T-helper 2 cell (primary cell): ENCODE measurements at regions not wholly inside any gene's neighbourhood (a gene's known extent, or its start where the extent isn't known, plus 50 kb on each side); places are given as distances from the start of the nearest gene placed in this dataset.

Source experiments
- DNase-seq, 5 experiments: peaks; one replicate each; pipeline versions ENCODE4 v3.0.0 to v3.0.0-alpha.2; 2012 to 2022

GRCh38 chr2:238963161-238963970, 115.5 kb downstream of the TWIST2 start:
- no peak for DNase-seq

GRCh38 chr2:238963971-238964328, 116.1 kb downstream of the TWIST2 start:
- DNase-seq: no peak

GRCh38 chr2:238964544-238965067, 116.7 kb downstream of the TWIST2 start:
- no peak for DNase-seq

- no peak for DNase-seq
These were observed 117.6 kb downstream of the TWIST2 start for GRCh38 chr2:238965371-238966071.

- DNase-seq: no peak
These were observed 118.4 kb downstream of the TWIST2 start for GRCh38 chr2:238966072-238966937.

- no peak for DNase-seq
These were observed 119.4 kb downstream of the TWIST2 start for GRCh38 chr2:238967031-238967977.

- no peak for DNase-seq
These were observed 120.1 kb downstream of the TWIST2 start for GRCh38 chr2:238967978-238968360.

- DNase-seq: no peak
These were observed 120.9 kb downstream of the TWIST2 start for GRCh38 chr2:238968616-238969384.

GRCh38 chr2:238969857-238970256, 122.0 kb downstream of the TWIST2 start:
- DNase-seq: no peak

GRCh38 chr2:238970553-238971081, 122.7 kb downstream of the TWIST2 start:
- peak in 2 of 5 experiments; percentile 13 to 14 for DNase-seq

- no peak for DNase-seq
These were observed 123.6 kb downstream of the TWIST2 start for GRCh38 chr2:238971318-238972145.

- no peak for DNase-seq
These were observed 124.2 kb downstream of the TWIST2 start for GRCh38 chr2:238972146-238972445.

GRCh38 chr2:238973038-238973739, 125.3 kb downstream of the TWIST2 start:
- no peak for DNase-seq

GRCh38 chr2:238974081-238974480, 126.2 kb downstream of the TWIST2 start:
- DNase-seq: no peak

GRCh38 chr2:238974501-238975166, 126.7 kb downstream of the TWIST2 start:
- DNase-seq: no peak

- no peak for DNase-seq
These were observed 127.5 kb downstream of the TWIST2 start for GRCh38 chr2:238975408-238975807.

- no peak for DNase-seq
These were observed 130.6 kb downstream of the TWIST2 start for GRCh38 chr2:238978497-238978896.

GRCh38 chr2:238979636-238980035, 131.8 kb downstream of the TWIST2 start:
- DNase-seq: no peak
